OCI-LY1 (cell line): ENCODE measurements at regions not wholly inside any gene's neighbourhood (a gene's known extent, or its start where the extent isn't known, plus 50 kb on each side); places are given as distances from the start of the nearest gene placed in this dataset.
"Not testable (repeated sequence)": the region's sequence is repeated elsewhere in the genome, so short reads cannot be mapped to it uniquely, and the experiment has no call there.

Experiments
- H2AFZ ChIP-seq: fragments of 200-600 bp; sonication (generic), shearing (Covaris generic); 2 replicates; pipeline ENCODE4 v1.6.0; 2014; ENCODE audit warnings: antibody characterized with exemption, mild to moderate bottlenecking, low read length
- H3F3A ChIP-seq: fragments of 200-600 bp; sonication (generic), shearing (Covaris generic); 2 replicates; pipeline ENCODE4 v1.6.0; 2014; ENCODE audit warnings: mild to moderate bottlenecking, antibody characterized with exemption, low read length, moderate library complexity; ENCODE audit not compliant: insufficient read depth
- H3K27ac ChIP-seq: fragments of 200-600 bp; sonication (generic); 2 replicates; pipeline ENCODE4 v1.5.1; 2014; ENCODE audit warnings: low read length, mixed run types, mild to moderate bottlenecking, low read depth; ENCODE audit not compliant: poor library complexity, severe bottlenecking
- H3K27me3 ChIP-seq: fragments of 200-600 bp; sonication (generic); 2 replicates; pipeline ENCODE4 v1.6.0; 2014; ENCODE audit warnings: antibody characterized with exemption, mild to moderate bottlenecking, low read length, moderate library complexity; ENCODE audit not compliant: insufficient read depth
- H3K36me3 ChIP-seq: fragments of 200-600 bp; sonication (generic); 2 replicates; pipeline ENCODE4 v1.6.1; 2014; ENCODE audit warnings: mild to moderate bottlenecking, antibody characterized with exemption, low read length, moderate library complexity, mixed read lengths; ENCODE audit not compliant: insufficient read depth
- H3K4me1 ChIP-seq: fragments of 200-600 bp; sonication (generic); 2 replicates; pipeline ENCODE4 v1.5.1; 2014; ENCODE audit warnings: mild to moderate bottlenecking, low read length, moderate library complexity; ENCODE audit not compliant: insufficient read depth, severe bottlenecking
- H3K4me2 ChIP-seq: fragments of 200-600 bp; sonication (generic), shearing (Covaris generic); 2 replicates; pipeline ENCODE4 v1.6.1; 2014; ENCODE audit warnings: low read length
- H3K4me3 ChIP-seq: fragments of 200-600 bp; sonication (generic); 2 replicates; pipeline ENCODE4 v1.5.1; 2014; ENCODE audit warnings: low read length, low read depth, mild to moderate bottlenecking, mixed read lengths; ENCODE audit not compliant: poor library complexity, severe bottlenecking
- H3K79me2 ChIP-seq: fragments of 200-600 bp; shearing (Covaris generic); 2 replicates; pipeline ENCODE4 v1.6.1; 2016; ENCODE audit warnings: mixed run types, low read length, mixed read lengths; ENCODE audit not compliant: insufficient read depth
- H3K9ac ChIP-seq: fragments of 200-600 bp; sonication (generic), shearing (Covaris generic); 2 replicates; pipeline ENCODE4 v1.6.1; 2014; ENCODE audit warnings: mild to moderate bottlenecking, low read length, mixed read lengths
- H3K9me2 ChIP-seq: fragments of 200-600 bp; sonication (generic), shearing (Covaris generic); 2 replicates; pipeline ENCODE4 v1.6.1; 2014; ENCODE audit warnings: low read depth, mild to moderate bottlenecking, low read length, mixed read lengths
- H3K9me3 ChIP-seq: fragments of 200-600 bp; shearing (Covaris generic); 2 replicates; pipeline ENCODE4 v1.6.1; 2014; ENCODE audit warnings: low read length, mixed read lengths
- H4K20me1 ChIP-seq: fragments of 200-600 bp; sonication (generic), shearing (Covaris generic); 2 replicates; pipeline ENCODE4 v1.6.0; 2016; ENCODE audit warnings: mild to moderate bottlenecking, low read length; ENCODE audit not compliant: insufficient read depth
- CTCF ChIP-seq: fragments of 200-600 bp; sonication (generic), shearing (Covaris generic); IDR thresholded peaks from 2 replicates; pipeline ENCODE4 v1.5.1; 2017; ENCODE audit warnings: mild to moderate bottlenecking, antibody characterized with exemption, low read length, moderate library complexity, mixed read lengths
- EZH2 ChIP-seq: fragments of 200-600 bp; sonication (generic), shearing (Covaris generic); IDR thresholded peaks from 2 replicates; pipeline ENCODE4 v1.8.0; 2017; ENCODE audit warnings: borderline replicate concordance, mixed run types, mild to moderate bottlenecking, antibody characterized with exemption, low read length, moderate library complexity, mixed read lengths

GRCh38 chr13:100976993-100977392 lies 302.4 kb upstream of the TMTC4 start:
- no peaks in the 10 kb centered on the region for H4K20me1 ChIP-seq
- H3F3A ChIP-seq = no peaks in the 10 kb centered on the region
- H3K4me2 ChIP-seq = no peak overlapping the region
- no peak overlapping the region for H3K27ac ChIP-seq
- no peak overlapping the region for H3K9ac ChIP-seq
- H3K4me3 ChIP-seq = no peak overlapping the region
- H3K4me1 ChIP-seq = no peaks in the 10 kb centered on the region
- 0 out of 2 replicates have a peak, but pooled peaks cover under 1% of the 10 kb centered on the region for H3K9me3 ChIP-seq
- H2AFZ ChIP-seq = no peak overlapping the region
- no peaks in the 10 kb centered on the region for H3K27me3 ChIP-seq
- TF ChIP-seq CTCF (no peak), EZH2 (no peak)
- no peaks in the 10 kb centered on the region for H3K79me2 ChIP-seq
- H3K36me3 ChIP-seq = no peaks in the 10 kb centered on the region
- H3K9me2 ChIP-seq = no peaks in the 10 kb centered on the region

GRCh38 chr13:100975666-100976065 lies 301.1 kb upstream of the TMTC4 start:
- not testable (repeated sequence) for H3K4me2 ChIP-seq, H3K27me3 ChIP-seq, H3K27ac ChIP-seq, H2AFZ ChIP-seq, H3K4me3 ChIP-seq, H3K4me1 ChIP-seq, H4K20me1 ChIP-seq, H3K79me2 ChIP-seq, H3K36me3 ChIP-seq, H3K9me2 ChIP-seq, H3F3A ChIP-seq, H3K9me3 ChIP-seq, H3K9ac ChIP-seq

GRCh38 chr13:100962585-100962984 lies 288.0 kb upstream of the TMTC4 start:
- H3K4me2 ChIP-seq = no peak overlapping the region
- no peak for TF ChIP-seq CTCF
- no peaks in the 10 kb centered on the region for H3K79me2 ChIP-seq
- no peak overlapping the region for H3K9ac ChIP-seq
- no peak overlapping the region for H2AFZ ChIP-seq
- H3F3A ChIP-seq = no peaks in the 10 kb centered on the region
- H3K4me3 ChIP-seq = no peak overlapping the region
- H4K20me1 ChIP-seq = no peaks in the 10 kb centered on the region
- H3K9me3 ChIP-seq = no peaks in the 10 kb centered on the region
- no peaks in the 10 kb centered on the region for H3K27me3 ChIP-seq
- no peaks in the 10 kb centered on the region for H3K9me2 ChIP-seq
- H3K4me1 ChIP-seq = no peaks in the 10 kb centered on the region
- H3K27ac ChIP-seq = no peak overlapping the region
- H3K36me3 ChIP-seq = no peaks in the 10 kb centered on the region

- H3K9me3 ChIP-seq = no peaks in the 10 kb centered on the region
- no peak overlapping the region for H3K27ac ChIP-seq
- no peaks in the 10 kb centered on the region for H3F3A ChIP-seq
- H4K20me1 ChIP-seq = no peaks in the 10 kb centered on the region
- H3K4me3 ChIP-seq = no peak overlapping the region
- no peaks in the 10 kb centered on the region for H3K4me1 ChIP-seq
- no peaks in the 10 kb centered on the region for H3K9me2 ChIP-seq
- H3K27me3 ChIP-seq = no peaks in the 10 kb centered on the region
- H2AFZ ChIP-seq = no peak overlapping the region
- TF ChIP-seq CTCF = no peak
- no peak for TF ChIP-seq EZH2
- no peak overlapping the region for H3K9ac ChIP-seq
- no peak overlapping the region for H3K4me2 ChIP-seq
- no peaks in the 10 kb centered on the region for H3K79me2 ChIP-seq
- H3K36me3 ChIP-seq = no peaks in the 10 kb centered on the region
Observed at GRCh38 chr13:100961186-100961585, 286.6 kb upstream of the TMTC4 start.
